Mucosa of rectum (tissue), 2 donors: ENCODE measurements at regions not wholly inside any gene's neighbourhood (a gene's known extent, or its start where the extent isn't known, plus 50 kb on each side); places are given as distances from the start of the nearest gene placed in this dataset.
"Not testable (repeated sequence)": the region's sequence is repeated elsewhere in the genome, so short reads cannot be mapped to it uniquely, and the experiment has no call there.

Source experiments
- H3K27ac ChIP-seq, 2 donors: one replicate each; pipeline ENCODE4 v1.7.0; 2013; ENCODE audit warnings: inconsistent platforms in 2 of 2, low read depth in 2 of 2, low read length in 2 of 2
- H3K27me3 ChIP-seq, 2 donors: one replicate each; pipeline ENCODE4 v1.7.0; 2013; ENCODE audit warnings: low read length in 2 of 2; ENCODE audit not compliant: control insufficient read depth in 2 of 2, insufficient read depth in 2 of 2
- H3K36me3 ChIP-seq, 2 donors: one replicate each; pipeline ENCODE4 v1.7.0; 2013; ENCODE audit warnings: low read length in 2 of 2; ENCODE audit not compliant: control insufficient read depth in 2 of 2, insufficient read depth in 2 of 2
- H3K4me1 ChIP-seq, 2 donors: one replicate each; pipeline ENCODE4 v1.7.0; 2013; ENCODE audit warnings: low read length in 2 of 2, mild to moderate bottlenecking in 1 of 2; ENCODE audit not compliant: control insufficient read depth in 2 of 2, insufficient read depth in 2 of 2
- H3K4me3 ChIP-seq, 2 donors: one replicate each; pipeline ENCODE4 v1.7.0; 2013; ENCODE audit warnings: low read length in 2 of 2
- H3K9ac ChIP-seq, 2 donors: one replicate each; pipeline ENCODE4 v1.7.0; 2013; ENCODE audit warnings: low read length in 2 of 2, low read depth in 1 of 2, mild to moderate bottlenecking in 1 of 2
- H3K9me3 ChIP-seq, 2 donors: one replicate each; pipeline ENCODE4 v1.7.0; 2013; ENCODE audit warnings: low read length in 2 of 2; ENCODE audit not compliant: control insufficient read depth in 2 of 2
- donor health status: healthy.
- donor health status: Normal muscosa, but diverticular disease.

GRCh38 chr1:234835239-234835638, 225.3 kb upstream of the IRF2BP2 start:
- Histone ChIP-seq H3K4me3 (no peak overlapping the region), H3K9ac (no peak overlapping the region), H3K27me3 (no peaks in the 10 kb centered on the region), H3K4me1 (peaks cover 0 to 3% of the 10 kb centered on the region in 2 donors), H3K9me3 (no peaks in the 10 kb centered on the region), H3K36me3 (no peaks in the 10 kb centered on the region), H3K27ac (no peak overlapping the region)

GRCh38 chr1:234833646-234834045, 223.7 kb upstream of the IRF2BP2 start:
- no peaks in the 10 kb centered on the region for H3K9me3 ChIP-seq
- no peaks in the 10 kb centered on the region for H3K36me3 ChIP-seq
- no peak overlapping the region for H3K9ac ChIP-seq
- H3K27ac ChIP-seq, result no peak overlapping the region
- no peaks in the 10 kb centered on the region for H3K27me3 ChIP-seq
- peaks cover 0 to 3% of the 10 kb centered on the region in 2 donors for H3K4me1 ChIP-seq
- no peak overlapping the region for H3K4me3 ChIP-seq

GRCh38 chr1:234833118-234833517, 223.1 kb upstream of the IRF2BP2 start:
- Histone ChIP-seq H3K4me3 (no peak overlapping the region), H3K27ac (no peak overlapping the region), H3K27me3 (no peaks in the 10 kb centered on the region), H3K9ac (no peak overlapping the region), H3K9me3 (no peaks in the 10 kb centered on the region), H3K4me1 (no peaks in the 10 kb centered on the region), H3K36me3 (no peaks in the 10 kb centered on the region)

GRCh38 chr1:234827656-234828055, 217.7 kb upstream of the IRF2BP2 start:
- Histone ChIP-seq H3K9ac (no peak overlapping the region), H3K27me3 (no peaks in the 10 kb centered on the region), H3K4me3 (no peak overlapping the region), H3K36me3 (no peaks in the 10 kb centered on the region), H3K9me3 (no peaks in the 10 kb centered on the region), H3K27ac (peak overlapping the region; percentile 74 to 85), H3K4me1 (peaks cover 34 to 36% of the 10 kb centered on the region in 2 donors)

GRCh38 chr1:234827181-234827580, 217.2 kb upstream of the IRF2BP2 start:
- peak overlapping the region in 1 of 2 donors; percentile 30 for H3K9ac ChIP-seq
- no peaks in the 10 kb centered on the region for H3K9me3 ChIP-seq
- no peak overlapping the region for H3K4me3 ChIP-seq
- no peaks in the 10 kb centered on the region for H3K27me3 ChIP-seq
- H3K27ac ChIP-seq, result peak overlapping the region; percentile 74 to 85
- peaks cover 36 to 38% of the 10 kb centered on the region in 2 donors for H3K4me1 ChIP-seq
- H3K36me3 ChIP-seq, result no peaks in the 10 kb centered on the region

GRCh38 chr1:234826352-234826751, 216.4 kb upstream of the IRF2BP2 start:
- H3K36me3 ChIP-seq, result no peaks in the 10 kb centered on the region
- peak overlapping the region; percentile 21 to 54 for H3K9ac ChIP-seq
- H3K4me3 ChIP-seq, result no peak overlapping the region
- H3K27ac ChIP-seq, result peak overlapping the region; percentile 74 to 85
- no peaks in the 10 kb centered on the region for H3K9me3 ChIP-seq
- H3K4me1 ChIP-seq, result peaks cover 36 to 38% of the 10 kb centered on the region in 2 donors
- H3K27me3 ChIP-seq, result no peaks in the 10 kb centered on the region

- Histone ChIP-seq H3K9ac (peak overlapping the region; percentile 21 to 54), H3K27me3 (no peaks in the 10 kb centered on the region), H3K27ac (peak overlapping the region; percentile 86 to 88), H3K4me1 (peaks cover 36 to 38% of the 10 kb centered on the region in 2 donors), H3K36me3 (no peaks in the 10 kb centered on the region), H3K4me3 (peak overlapping the region in 1 of 2 donors; percentile 20), H3K9me3 (no peaks in the 10 kb centered on the region)
Observed at GRCh38 chr1:234825498-234826165, 215.7 kb upstream of the IRF2BP2 start.

- not testable (repeated sequence) for H3K27me3 ChIP-seq, H3K9me3 ChIP-seq, H3K4me3 ChIP-seq, H3K36me3 ChIP-seq
- peak overlapping the region; percentile 86 to 88 for H3K27ac ChIP-seq
- peak overlapping the region in 1 of 2 donors; percentile 6 for H3K9ac ChIP-seq
- H3K4me1 ChIP-seq, result peaks cover 36 to 38% of the 10 kb centered on the region in 2 donors
Observed at GRCh38 chr1:234824836-234825235, 214.9 kb upstream of the IRF2BP2 start.

- Histone ChIP-seq H3K4me3 (peak overlapping the region; percentile 49 to 53), H3K9me3 (no peaks in the 10 kb centered on the region), H3K27ac (peak overlapping the region; percentile 90 to 92), H3K36me3 (no peaks in the 10 kb centered on the region), H3K27me3 (no peaks in the 10 kb centered on the region), H3K4me1 (peaks cover 36 to 38% of the 10 kb centered on the region in 2 donors), H3K9ac (peak overlapping the region; percentile 52 to 68)
Observed at GRCh38 chr1:234823191-234824176, 213.5 kb upstream of the IRF2BP2 start.

GRCh38 chr1:234821840-234822239, 211.9 kb upstream of the IRF2BP2 start:
- H3K4me1 ChIP-seq, result peaks cover 33 to 35% of the 10 kb centered on the region in 2 donors
- H3K27ac ChIP-seq, result no peak overlapping the region
- no peaks in the 10 kb centered on the region for H3K9me3 ChIP-seq
- H3K36me3 ChIP-seq, result no peaks in the 10 kb centered on the region
- no peak overlapping the region for H3K9ac ChIP-seq
- no peak overlapping the region for H3K4me3 ChIP-seq
- no peaks in the 10 kb centered on the region for H3K27me3 ChIP-seq
